GM12875 (cell line): ENCODE measurements at regions not wholly inside any gene's neighbourhood (a gene's known extent, or its start where the extent isn't known, plus 50 kb on each side); places are given as distances from the start of the nearest gene placed in this dataset.

ENCODE experiments used
- H3K4me3 ChIP-seq: one replicate; pipeline ENCODE4 v1.5.1; 2011; ENCODE audit warnings: low read depth, low read length, control low read depth
- TF ChIP-seq, protein P1 (sequence below): IDR thresholded peaks from 2 replicates; pipeline ENCODE4 v1.5.1; 2011; ENCODE audit warnings: low read depth, mild to moderate bottlenecking, control low read depth, inconsistent platforms, low read length, moderate library complexity, borderline replicate concordance; ENCODE audit not compliant: insufficient read depth

DNA sequence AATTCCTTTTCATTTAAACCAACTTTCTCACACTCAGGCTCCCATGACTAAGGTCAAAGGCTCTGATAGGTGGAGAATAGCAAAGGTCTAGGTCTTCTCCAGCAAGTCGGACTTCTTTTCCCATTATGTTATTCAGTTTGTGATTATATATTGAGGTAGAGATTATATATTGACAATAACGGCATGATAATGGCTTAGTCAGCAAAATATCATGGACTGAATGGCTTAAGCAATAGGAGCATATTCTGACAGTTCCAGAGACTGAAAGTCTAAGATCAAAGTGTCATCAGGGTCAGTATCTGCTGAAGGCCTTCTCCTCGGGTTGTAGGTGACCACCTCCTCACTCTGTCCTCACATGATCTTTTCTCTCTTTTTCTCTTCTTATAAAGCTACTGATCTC, 1251.4 kb downstream of the ROBO1 start:
- TF ChIP-seq, protein P1, sequence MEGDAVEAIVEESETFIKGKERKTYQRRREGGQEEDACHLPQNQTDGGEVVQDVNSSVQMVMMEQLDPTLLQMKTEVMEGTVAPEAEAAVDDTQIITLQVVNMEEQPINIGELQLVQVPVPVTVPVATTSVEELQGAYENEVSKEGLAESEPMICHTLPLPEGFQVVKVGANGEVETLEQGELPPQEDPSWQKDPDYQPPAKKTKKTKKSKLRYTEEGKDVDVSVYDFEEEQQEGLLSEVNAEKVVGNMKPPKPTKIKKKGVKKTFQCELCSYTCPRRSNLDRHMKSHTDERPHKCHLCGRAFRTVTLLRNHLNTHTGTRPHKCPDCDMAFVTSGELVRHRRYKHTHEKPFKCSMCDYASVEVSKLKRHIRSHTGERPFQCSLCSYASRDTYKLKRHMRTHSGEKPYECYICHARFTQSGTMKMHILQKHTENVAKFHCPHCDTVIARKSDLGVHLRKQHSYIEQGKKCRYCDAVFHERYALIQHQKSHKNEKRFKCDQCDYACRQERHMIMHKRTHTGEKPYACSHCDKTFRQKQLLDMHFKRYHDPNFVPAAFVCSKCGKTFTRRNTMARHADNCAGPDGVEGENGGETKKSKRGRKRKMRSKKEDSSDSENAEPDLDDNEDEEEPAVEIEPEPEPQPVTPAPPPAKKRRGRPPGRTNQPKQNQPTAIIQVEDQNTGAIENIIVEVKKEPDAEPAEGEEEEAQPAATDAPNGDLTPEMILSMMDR: no peak

DNA sequence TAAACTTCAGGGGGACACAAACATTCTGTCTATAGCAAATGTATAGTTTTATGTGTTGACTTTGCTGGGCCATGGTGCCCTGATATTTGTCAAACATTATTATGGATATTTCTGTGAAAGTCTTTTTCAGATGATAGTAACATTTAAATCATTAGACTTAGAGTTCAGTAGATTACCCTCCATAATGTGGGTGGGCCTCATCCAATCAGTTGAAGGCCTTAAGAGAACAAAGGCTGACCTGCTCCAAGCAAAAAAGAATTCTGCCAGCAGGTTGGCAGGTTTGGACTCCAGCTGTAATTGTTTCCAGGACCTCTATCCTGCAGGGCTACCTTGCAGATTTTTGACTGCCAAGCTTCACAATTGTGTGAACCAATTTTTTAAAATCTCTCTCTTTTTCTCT, 1250.9 kb downstream of the ROBO1 start:
- no peak overlapping the region for H3K4me3 ChIP-seq
- TF ChIP-seq, protein P1: no peak

More for the DNA sequence above, 1251.4 kb downstream of the ROBO1 start:
- no peak overlapping the region for H3K4me3 ChIP-seq

DNA sequence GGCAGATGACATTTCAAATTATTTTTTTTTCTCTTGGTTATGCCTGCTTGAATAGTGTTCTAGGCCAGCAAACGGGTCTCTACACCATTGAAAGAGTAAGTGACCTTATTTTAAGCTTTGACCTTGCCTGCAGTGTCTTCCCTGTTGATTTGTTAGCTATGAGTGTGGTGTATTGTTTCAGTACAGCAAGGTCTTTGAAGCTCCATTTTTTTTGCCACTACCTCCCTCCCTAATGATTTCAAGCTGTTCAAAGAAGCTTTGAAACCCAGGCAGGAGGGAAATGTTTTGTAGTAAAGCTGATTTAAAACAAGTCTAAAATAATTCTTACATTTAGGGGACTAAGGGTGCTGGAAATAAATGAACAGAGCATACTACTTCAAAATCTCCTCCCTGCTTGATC, 1249.8 kb downstream of the ROBO1 start:
- TF ChIP-seq, protein P1: no peak
- no peak overlapping the region for H3K4me3 ChIP-seq

DNA sequence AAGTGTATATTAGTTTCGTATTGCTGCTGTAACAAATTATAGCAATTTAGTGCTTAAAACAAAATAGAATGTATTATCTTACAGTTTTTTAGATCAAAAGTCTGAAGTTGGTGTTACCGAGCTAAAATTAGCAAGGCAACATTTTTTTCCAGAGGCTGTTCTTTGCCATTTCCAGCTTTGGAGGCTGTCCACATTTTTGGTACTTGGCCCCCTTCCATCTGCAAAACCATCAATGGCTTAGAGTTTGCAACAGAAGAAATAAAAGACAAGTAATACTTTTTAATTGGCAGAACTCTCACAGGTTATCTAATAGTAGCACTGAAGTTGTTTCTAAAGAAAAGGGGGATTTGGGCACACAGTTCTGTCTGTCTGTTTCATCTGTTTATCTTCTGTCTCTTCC, 1248.5 kb downstream of the ROBO1 start:
- H3K4me3 ChIP-seq: no peak overlapping the region
- TF ChIP-seq, protein P1: no peak

DNA sequence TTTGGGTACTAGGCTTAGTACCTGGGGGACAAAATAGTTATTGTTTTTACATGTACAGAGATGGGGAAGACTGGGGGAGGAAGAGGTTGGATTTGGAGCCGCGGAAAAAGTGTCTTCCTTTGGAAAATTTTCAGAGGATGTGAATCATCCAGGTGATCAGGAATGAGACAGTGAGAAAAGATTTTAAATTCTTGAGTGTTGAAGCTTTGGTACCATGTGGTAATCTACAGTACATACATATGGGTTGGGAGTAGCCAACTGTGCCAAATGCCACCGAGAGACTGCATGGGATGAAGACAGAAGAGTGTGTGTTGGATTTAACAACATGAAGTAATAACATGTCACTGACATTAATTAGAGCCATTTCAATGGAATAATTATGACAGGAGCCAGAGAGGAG, 1238.2 kb downstream of the ROBO1 start:
- TF ChIP-seq, protein P1: no peak
- no peak overlapping the region for H3K4me3 ChIP-seq

DNA sequence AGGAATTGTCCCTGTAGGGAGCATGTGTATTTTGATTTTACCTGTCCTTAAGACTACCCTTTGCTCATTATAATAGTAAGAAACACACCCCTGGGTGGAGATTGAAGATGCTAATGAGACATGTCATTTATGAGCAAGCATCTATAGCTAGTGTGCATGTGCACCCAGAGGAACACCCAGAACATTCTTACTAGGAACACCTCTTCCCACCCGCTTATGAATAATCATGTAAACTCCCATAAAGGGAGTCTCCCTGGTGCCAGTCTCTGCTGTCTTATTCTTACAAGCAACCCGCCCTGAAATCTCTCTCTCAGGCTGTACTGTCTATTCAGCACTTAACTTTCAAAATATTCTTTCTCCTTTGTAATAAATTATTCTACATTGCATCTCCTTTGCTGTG, 1227.3 kb downstream of the ROBO1 start:
- TF ChIP-seq, protein P1: no peak
- H3K4me3 ChIP-seq: no peak overlapping the region

DNA sequence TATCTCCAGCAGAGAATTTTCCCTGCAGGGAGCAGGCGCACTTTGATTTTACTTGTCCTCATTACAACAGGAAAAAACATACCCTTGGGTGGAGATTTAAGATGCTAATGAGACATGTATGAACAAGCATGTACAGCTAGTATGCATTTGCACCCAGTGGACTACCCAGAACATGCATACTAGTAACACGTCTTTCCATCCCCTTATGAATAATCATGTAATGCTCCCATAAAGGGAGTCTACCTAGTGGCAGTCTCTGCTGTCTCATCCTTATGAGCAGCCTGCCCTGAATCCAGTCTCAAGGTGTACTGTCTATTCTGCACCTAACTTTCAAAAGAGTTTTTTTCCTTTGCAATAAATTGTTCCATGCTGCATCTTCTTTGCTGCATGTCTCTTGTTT, 1222.0 kb downstream of the ROBO1 start:
- H3K4me3 ChIP-seq: no peak overlapping the region
- TF ChIP-seq, protein P1: no peak
